DOHH2 (cell line): ENCODE measurements at regions not wholly inside any gene's neighbourhood (a gene's known extent, or its start where the extent isn't known, plus 50 kb on each side); places are given as distances from the start of the nearest gene placed in this dataset.
"Not testable (repeated sequence)": the region's sequence is repeated elsewhere in the genome, so short reads cannot be mapped to it uniquely, and the experiment has no call there.

ENCODE experiments used
- H3F3A ChIP-seq: fragments of 200-600 bp; sonication (generic), shearing (Covaris generic); 2 replicates; pipeline ENCODE4 v1.6.0; 2016; ENCODE audit warnings: antibody characterized with exemption, mild to moderate bottlenecking; ENCODE audit not compliant: control insufficient read depth, insufficient read depth
- H3K27ac ChIP-seq: fragments of 200-600 bp; sonication (generic); 2 replicates; pipeline ENCODE4 v1.5.1; 2014; ENCODE audit warnings: low read depth, mild to moderate bottlenecking, low read length, moderate library complexity
- H3K27me3 ChIP-seq: fragments of 200-600 bp; sonication (generic); 2 replicates; pipeline ENCODE4 v1.6.1; 2014; ENCODE audit warnings: mild to moderate bottlenecking, low read length, mixed read lengths; ENCODE audit not compliant: control insufficient read depth
- H3K36me3 ChIP-seq: fragments of 200-600 bp; sonication (generic); 2 replicates; pipeline ENCODE4 v1.6.1; 2014; ENCODE audit warnings: mild to moderate bottlenecking, low read length, moderate library complexity, mixed read lengths; ENCODE audit not compliant: control insufficient read depth
- H3K4me1 ChIP-seq: fragments of 200-600 bp; sonication (generic); 2 replicates; pipeline ENCODE4 v1.6.1; 2014; ENCODE audit warnings: mild to moderate bottlenecking, low read length, mixed read lengths; ENCODE audit not compliant: control insufficient read depth
- H3K4me2 ChIP-seq: fragments of 200-600 bp; sonication (generic); 2 replicates; pipeline ENCODE4 v1.6.0; 2014; ENCODE audit warnings: mild to moderate bottlenecking, low read length, moderate library complexity
- H3K4me3 ChIP-seq: fragments of 200-600 bp; sonication (generic); 2 replicates; pipeline ENCODE4 v1.5.1; 2014; ENCODE audit warnings: mild to moderate bottlenecking, low read length, mixed read lengths
- H3K79me2 ChIP-seq: fragments of 200-600 bp; sonication (generic); 2 replicates; pipeline ENCODE4 v1.6.1; 2014; ENCODE audit warnings: mild to moderate bottlenecking, low read length, mixed read lengths; ENCODE audit not compliant: control insufficient read depth
- H3K9me2 ChIP-seq: fragments of 200-600 bp; sonication (generic); replicated peaks from 2 replicates; pipeline ENCODE4 v1.6.1; 2014; ENCODE audit warnings: mild to moderate bottlenecking, low read length, mixed read lengths; ENCODE audit not compliant: control insufficient read depth
- H3K9me3 ChIP-seq: fragments of 200-600 bp; sonication (generic); 2 replicates; pipeline ENCODE4 v1.6.1; 2014; ENCODE audit warnings: antibody characterized with exemption, low read length, mixed read lengths; ENCODE audit not compliant: control insufficient read depth, insufficient read depth
- H4K20me1 ChIP-seq: fragments of 200-600 bp; sonication (generic); 2 replicates; pipeline ENCODE4 v1.6.0; 2014; ENCODE audit warnings: low read depth, mild to moderate bottlenecking, antibody characterized with exemption, low read length, moderate library complexity; ENCODE audit not compliant: control insufficient read depth, insufficient read depth
- EZH2phosphoT487 ChIP-seq: fragments of 200-600 bp; sonication (generic); IDR thresholded peaks from 2 replicates; pipeline ENCODE4 v1.6.1; 2017; ENCODE audit warnings: borderline replicate concordance, mild to moderate bottlenecking, antibody characterized with exemption, low read length, moderate library complexity, mixed read lengths
- TF ChIP-seq, protein P1 (sequence below): fragments of 200-600 bp; sonication (generic); IDR thresholded peaks from one replicate; pipeline ENCODE4 v1.5.1; 2014; ENCODE audit warnings: antibody characterized with exemption, mild to moderate bottlenecking, low read depth, low read length; ENCODE audit not compliant: poor library complexity, severe bottlenecking

- Histone ChIP-seq H3K36me3 (no peaks in the 10 kb centered on the region), H3K27me3 (no peaks in the 10 kb centered on the region), H3K27ac (no peak overlapping the region), H4K20me1 (no peaks in the 10 kb centered on the region), H3K4me3 (no peak overlapping the region), H3K9me3 (no peaks in the 10 kb centered on the region), H3F3A (no peaks in the 10 kb centered on the region), H3K4me1 (no peaks in the 10 kb centered on the region), H3K9me2 (no peaks in the 10 kb centered on the region), H3K79me2 (no peaks in the 10 kb centered on the region), H3K4me2 (no peak overlapping the region)
- TF ChIP-seq, protein P1, sequence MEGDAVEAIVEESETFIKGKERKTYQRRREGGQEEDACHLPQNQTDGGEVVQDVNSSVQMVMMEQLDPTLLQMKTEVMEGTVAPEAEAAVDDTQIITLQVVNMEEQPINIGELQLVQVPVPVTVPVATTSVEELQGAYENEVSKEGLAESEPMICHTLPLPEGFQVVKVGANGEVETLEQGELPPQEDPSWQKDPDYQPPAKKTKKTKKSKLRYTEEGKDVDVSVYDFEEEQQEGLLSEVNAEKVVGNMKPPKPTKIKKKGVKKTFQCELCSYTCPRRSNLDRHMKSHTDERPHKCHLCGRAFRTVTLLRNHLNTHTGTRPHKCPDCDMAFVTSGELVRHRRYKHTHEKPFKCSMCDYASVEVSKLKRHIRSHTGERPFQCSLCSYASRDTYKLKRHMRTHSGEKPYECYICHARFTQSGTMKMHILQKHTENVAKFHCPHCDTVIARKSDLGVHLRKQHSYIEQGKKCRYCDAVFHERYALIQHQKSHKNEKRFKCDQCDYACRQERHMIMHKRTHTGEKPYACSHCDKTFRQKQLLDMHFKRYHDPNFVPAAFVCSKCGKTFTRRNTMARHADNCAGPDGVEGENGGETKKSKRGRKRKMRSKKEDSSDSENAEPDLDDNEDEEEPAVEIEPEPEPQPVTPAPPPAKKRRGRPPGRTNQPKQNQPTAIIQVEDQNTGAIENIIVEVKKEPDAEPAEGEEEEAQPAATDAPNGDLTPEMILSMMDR: no peak
- no peak for TF ChIP-seq EZH2phosphoT487
These were observed 76.4 kb downstream of the GLUL start for GRCh38 chr1:182315167-182315556.

- no peaks in the 10 kb centered on the region for H3F3A ChIP-seq
These were observed 81.8 kb downstream of the GLUL start for GRCh38 chr1:182309631-182310351.

DNA sequence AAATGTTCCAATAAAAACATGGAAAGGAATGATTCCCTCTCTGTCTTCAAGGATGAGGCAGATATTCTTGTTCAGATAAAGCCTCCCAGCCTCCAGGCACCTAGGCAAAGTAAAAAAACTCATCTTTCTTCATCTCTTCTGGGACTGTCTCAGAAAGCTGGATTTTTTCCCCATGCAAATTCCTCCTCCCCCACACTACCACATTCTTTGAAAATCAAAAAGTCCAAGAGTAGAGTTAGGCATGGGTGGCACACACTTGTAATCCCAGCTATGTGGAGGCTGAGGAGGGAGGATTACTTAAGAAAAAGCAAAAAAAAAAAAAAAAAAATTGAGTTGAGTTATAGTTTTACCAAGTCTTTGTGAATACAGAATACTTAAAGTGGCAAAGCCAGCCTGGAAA is 82.8 kb downstream of the GLUL start:
- H3K27ac ChIP-seq: no peak overlapping the region
- no peak overlapping the region for H3K4me3 ChIP-seq
- H3K27me3 ChIP-seq: no peaks in the 10 kb centered on the region
- H3K9me3 ChIP-seq: no peaks in the 10 kb centered on the region
- H3K4me2 ChIP-seq: no peak overlapping the region
- no peaks in the 10 kb centered on the region for H3K4me1 ChIP-seq
- H4K20me1 ChIP-seq: no peaks in the 10 kb centered on the region
- H3F3A ChIP-seq: no peaks in the 10 kb centered on the region
- no peak for TF ChIP-seq EZH2phosphoT487
- TF ChIP-seq, protein P1: no peak
- H3K9me2 ChIP-seq: no peaks in the 10 kb centered on the region
- no peaks in the 10 kb centered on the region for H3K79me2 ChIP-seq
- H3K36me3 ChIP-seq: no peaks in the 10 kb centered on the region

More at GRCh38 chr1:182309631-182310351, 81.8 kb downstream of the GLUL start:
- H3K36me3 ChIP-seq: no peaks in the 10 kb centered on the region
- no peaks in the 10 kb centered on the region for H3K79me2 ChIP-seq
- no peak overlapping the region for H3K4me3 ChIP-seq
- no peak overlapping the region for H3K27ac ChIP-seq
- no peaks in the 10 kb centered on the region for H3K27me3 ChIP-seq
- H3K4me1 ChIP-seq: no peaks in the 10 kb centered on the region
- no peak overlapping the region for H3K4me2 ChIP-seq
- no peaks in the 10 kb centered on the region for H4K20me1 ChIP-seq
- no peaks in the 10 kb centered on the region for H3K9me3 ChIP-seq
- H3K9me2 ChIP-seq: no peaks in the 10 kb centered on the region
- TF ChIP-seq EZH2phosphoT487: no peak
- TF ChIP-seq, protein P1: no peak

DNA sequence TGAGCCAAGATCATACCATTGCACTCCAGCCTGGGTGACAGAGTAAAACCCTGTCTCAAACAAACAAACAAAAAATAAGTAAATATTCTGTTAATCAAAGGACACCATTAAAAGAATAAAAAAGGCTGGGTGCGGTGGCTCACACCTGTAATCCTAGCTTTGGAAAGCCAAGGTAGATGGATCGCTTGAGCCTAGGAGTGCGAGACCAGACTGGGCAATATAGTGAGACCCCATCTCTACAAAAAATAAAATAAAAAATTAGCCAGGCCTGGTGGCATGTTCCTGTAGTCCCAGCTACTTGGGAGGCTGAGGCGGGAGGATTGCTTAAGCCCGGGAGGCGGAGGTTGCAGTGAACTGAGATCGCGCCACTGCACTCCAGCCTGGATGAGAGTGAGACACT is 84.1 kb downstream of the GLUL start:
- not testable (repeated sequence) for H3K4me1 ChIP-seq, H3K4me2 ChIP-seq, H3K36me3 ChIP-seq

More for the DNA sequence above, 84.1 kb downstream of the GLUL start:
- H3K27ac ChIP-seq, H3K27me3 ChIP-seq, H3K9me3 ChIP-seq, H3F3A ChIP-seq, H4K20me1 ChIP-seq, H3K4me3 ChIP-seq, H3K9me2 ChIP-seq, H3K79me2 ChIP-seq: not testable (repeated sequence)
